Prostate gland (tissue), 2 donors: ENCODE measurements at regions not wholly inside any gene's neighbourhood (a gene's known extent, or its start where the extent isn't known, plus 50 kb on each side); places are given as distances from the start of the nearest gene placed in this dataset.

Experiments
- CTCF ChIP-seq, 4 experiments: fragments of 200-600 bp in 2 of 4; fragments of 450-650 bp in 2 of 4; sonication (generic) in 2 of 4; IDR thresholded peaks; 1 replicate in 3 of 4; 2 replicates in 1 of 4; pipeline ENCODE4 v1.5.1; 2016 to 2019; ENCODE audit warnings: antibody characterized with exemption in 4 of 4, mild to moderate bottlenecking in 2 of 4, moderate library complexity in 2 of 4
- POLR2A ChIP-seq: fragments of 450-650 bp; IDR thresholded peaks from one replicate; pipeline ENCODE4 v1.6.1; 2016; ENCODE audit warnings: antibody characterized with exemption, mild to moderate bottlenecking

GRCh38 chr2:133878326-133878725, 310.1 kb upstream of the NCKAP5 start:
- TF ChIP-seq CTCF (IDR thresholded peaks at IDR 0.05) (no peak), POLR2A (no peak)
